VCaP (cell line): ENCODE measurements at regions not wholly inside any gene's neighbourhood (a gene's known extent, or its start where the extent isn't known, plus 50 kb on each side); places are given as distances from the start of the nearest gene placed in this dataset.
"Not testable (repeated sequence)": the region's sequence is repeated elsewhere in the genome, so short reads cannot be mapped to it uniquely, and the experiment has no call there.

Experiments
- H3K27ac ChIP-seq: fragments of 450-650 bp; 2 replicates; pipeline ENCODE4 v1.5.1; 2017
- TF ChIP-seq, protein P1 (sequence below): fragments of 450-650 bp; conservative IDR thresholded peaks from 2 replicates; pipeline ENCODE4 v1.5.1; 2017; ENCODE audit warnings: mild to moderate bottlenecking, moderate library complexity

DNA sequence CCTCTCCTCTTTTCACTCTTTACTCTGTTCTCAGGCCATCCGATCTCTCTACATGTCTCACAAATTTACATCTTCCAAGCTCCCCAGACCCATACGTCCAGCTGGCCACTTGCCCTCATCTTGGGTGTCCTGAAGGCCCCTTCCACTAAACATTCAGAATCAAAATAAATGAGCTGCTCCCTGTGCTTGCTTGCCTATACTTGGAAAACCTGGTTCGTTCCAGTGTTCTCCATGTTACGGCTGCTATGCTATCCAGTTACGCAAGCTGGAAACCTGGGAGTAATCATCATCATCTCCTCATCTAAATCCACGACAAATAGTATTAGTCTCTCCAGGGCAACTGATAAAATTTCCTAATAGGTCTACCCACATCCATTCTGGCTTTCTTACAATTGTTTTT, 165.0 kb upstream of the FBXL17 start:
- H3K27ac ChIP-seq, result no peak overlapping the region
- TF ChIP-seq, protein P1, sequence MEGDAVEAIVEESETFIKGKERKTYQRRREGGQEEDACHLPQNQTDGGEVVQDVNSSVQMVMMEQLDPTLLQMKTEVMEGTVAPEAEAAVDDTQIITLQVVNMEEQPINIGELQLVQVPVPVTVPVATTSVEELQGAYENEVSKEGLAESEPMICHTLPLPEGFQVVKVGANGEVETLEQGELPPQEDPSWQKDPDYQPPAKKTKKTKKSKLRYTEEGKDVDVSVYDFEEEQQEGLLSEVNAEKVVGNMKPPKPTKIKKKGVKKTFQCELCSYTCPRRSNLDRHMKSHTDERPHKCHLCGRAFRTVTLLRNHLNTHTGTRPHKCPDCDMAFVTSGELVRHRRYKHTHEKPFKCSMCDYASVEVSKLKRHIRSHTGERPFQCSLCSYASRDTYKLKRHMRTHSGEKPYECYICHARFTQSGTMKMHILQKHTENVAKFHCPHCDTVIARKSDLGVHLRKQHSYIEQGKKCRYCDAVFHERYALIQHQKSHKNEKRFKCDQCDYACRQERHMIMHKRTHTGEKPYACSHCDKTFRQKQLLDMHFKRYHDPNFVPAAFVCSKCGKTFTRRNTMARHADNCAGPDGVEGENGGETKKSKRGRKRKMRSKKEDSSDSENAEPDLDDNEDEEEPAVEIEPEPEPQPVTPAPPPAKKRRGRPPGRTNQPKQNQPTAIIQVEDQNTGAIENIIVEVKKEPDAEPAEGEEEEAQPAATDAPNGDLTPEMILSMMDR, result no peak

DNA sequence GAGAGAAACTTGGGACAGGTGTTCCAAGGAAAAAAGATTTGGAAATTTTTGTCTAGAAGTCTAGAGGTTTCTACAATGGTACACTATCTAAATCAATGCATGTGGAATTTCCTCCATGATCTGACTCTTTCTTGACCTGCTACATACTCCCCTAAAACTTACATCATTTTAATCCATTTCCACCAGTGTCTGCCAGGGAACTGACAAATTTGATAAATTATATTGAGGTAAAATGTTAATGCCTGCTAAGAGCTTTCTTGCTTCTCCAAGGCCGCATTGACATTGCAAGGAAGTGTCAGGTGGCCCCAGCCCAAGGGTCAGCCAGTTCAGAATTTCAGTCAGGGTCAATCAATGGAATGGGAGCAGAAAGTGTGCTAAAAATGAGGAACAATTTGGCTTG, 163.4 kb upstream of the FBXL17 start:
- TF ChIP-seq, protein P1, result no peak
- H3K27ac ChIP-seq, result no peak overlapping the region

DNA sequence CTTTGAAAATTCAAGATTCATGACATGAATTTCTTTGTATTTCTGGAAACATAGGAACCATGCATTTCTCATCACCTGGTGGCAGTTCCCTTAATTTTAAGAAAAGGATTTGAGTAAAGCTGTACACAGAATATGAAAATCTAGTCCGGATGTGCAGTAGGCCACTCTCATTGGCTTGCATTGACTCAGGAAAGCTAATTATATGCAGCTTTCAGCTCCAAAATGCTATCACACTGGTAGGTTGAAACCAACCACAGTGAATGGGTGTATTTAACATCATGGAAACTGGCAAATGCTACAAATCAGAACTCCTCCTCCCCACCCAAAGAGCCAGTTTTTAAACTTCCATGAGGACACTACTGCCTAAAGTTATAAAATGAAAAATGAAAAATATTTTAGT, 161.6 kb upstream of the FBXL17 start:
- TF ChIP-seq, protein P1, result no peak
- H3K27ac ChIP-seq, result no peak overlapping the region

DNA sequence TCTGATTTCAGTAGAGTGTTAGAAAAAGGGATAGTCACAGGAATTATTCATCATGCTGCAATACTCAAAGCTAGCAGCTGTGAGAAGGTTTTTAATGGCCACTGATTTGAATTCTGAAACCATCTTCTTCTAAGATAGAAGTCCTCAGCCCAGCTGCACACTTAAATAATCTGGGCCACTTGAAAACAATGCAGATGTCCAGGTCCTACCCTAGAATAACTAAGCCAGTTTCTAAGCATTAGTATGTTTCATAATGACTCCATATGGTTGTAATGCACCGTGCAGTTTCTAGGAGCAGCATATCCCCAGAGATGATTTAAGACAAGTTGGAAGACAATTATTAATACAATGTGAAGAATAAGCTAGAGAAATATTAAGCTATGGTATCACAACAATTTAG, 159.9 kb upstream of the FBXL17 start:
- no peak overlapping the region for H3K27ac ChIP-seq
- TF ChIP-seq, protein P1, result no peak

DNA sequence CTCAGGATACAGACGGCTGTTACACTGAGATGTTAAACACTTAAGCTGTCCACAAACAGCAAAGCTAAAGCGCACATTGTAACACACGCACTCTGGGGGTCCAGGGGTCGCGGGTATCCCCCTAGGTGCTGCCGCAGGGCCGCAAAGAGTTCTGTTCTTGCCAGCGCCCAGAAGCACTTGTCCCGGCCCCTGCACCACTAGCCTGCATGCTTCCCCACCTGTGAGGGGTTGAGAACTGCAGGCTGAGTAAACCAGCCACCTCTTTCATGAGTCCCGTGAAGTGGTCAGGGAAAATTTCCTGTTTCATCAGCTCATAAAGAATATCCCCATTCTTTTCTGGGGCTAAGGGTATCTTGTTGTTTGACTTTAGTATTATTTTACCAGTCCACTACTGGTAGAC, 154.4 kb upstream of the FBXL17 start:
- TF ChIP-seq, protein P1, result no peak
- no peak overlapping the region for H3K27ac ChIP-seq

DNA sequence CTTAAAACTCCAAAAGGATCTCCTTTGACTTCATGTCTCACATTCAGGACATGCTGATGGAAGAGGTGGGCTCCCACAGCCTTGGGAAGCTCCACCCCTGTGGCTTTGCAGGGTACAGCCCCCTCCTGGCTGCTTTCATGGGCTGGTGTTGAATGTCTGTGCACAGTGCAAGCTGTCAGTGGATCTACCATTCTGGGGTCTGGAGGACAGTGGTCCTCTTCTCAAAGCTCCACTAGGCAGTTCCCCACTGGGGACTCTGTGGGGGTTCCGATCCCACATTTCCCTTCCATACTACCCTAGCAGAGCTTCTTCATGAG, 150.2 kb upstream of the FBXL17 start:
- H3K27ac ChIP-seq, result not testable (repeated sequence)

DNA sequence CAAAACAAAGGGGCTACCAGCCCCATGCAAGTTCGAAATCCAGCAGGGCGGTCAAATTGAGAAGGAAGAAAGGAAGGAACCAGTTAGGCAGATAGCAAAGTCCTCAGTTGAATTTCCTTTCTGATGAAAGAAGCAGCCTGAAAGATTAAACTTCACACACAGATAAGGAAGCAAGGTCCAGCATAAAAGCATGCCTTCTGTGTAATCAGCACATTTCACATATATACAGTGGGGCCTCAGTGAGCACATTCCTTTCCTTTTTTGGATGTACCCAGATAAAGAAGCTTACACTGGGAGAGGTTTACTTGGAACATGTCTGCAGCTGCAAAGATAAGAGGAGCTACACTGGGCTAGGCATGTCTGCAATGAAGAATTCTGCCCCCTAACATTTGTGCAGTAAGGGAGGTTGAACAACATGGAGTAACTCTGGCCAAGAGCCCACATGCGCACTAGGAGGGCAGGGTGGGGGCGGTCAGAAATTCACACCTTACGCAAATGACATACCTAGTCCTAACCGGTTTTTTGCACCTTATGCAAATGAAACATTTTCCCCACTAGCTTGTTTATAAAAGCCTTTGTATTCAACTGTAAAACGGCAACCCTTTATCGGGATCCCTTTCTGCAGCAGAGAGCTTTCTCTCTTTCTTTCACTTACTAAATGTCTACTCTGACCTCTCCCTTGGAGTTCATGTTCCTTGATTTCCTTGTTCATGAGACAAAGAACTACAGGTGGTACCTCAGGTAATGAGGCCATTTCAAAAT, 149.7 kb upstream of the FBXL17 start:
- TF ChIP-seq, protein P1, result no peak

DNA sequence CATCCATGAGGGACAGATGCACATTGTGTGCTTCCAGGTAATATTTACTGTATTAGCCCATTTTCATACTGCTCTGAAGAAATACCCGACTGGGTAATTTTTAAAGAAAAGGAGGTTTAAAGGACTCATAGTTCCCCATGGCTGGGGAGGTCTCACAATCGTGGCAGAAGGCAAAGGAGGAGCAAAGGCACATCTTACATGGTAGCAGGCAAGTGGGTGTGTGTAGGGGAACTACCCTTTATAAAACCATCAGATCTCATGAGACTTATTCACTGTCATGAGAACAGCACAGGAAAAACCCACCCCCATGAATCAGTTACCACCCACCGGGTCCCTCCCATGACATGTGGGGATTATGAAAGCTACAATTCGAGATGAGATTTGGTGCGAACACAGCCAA, 148.8 kb upstream of the FBXL17 start:
- no peak overlapping the region for H3K27ac ChIP-seq
- TF ChIP-seq, protein P1, result no peak

More for the DNA sequence above, 149.7 kb upstream of the FBXL17 start:
- no peak overlapping the region for H3K27ac ChIP-seq
